ENCODE measurements at regions not wholly inside any gene's neighbourhood (a gene's known extent, or its start where the extent isn't known, plus 50 kb on each side); places are given as distances from the start of the nearest gene placed in this dataset.
"Not testable (repeated sequence)": the region's sequence is repeated elsewhere in the genome, so short reads cannot be mapped to it uniquely, and the experiment has no call there.

- H3K4me3 Mint-ChIP-seq = peak overlapping the region; percentile 26
- peaks cover 24% of the 10 kb centered on the region for H3K9me3 Mint-ChIP-seq
- H3K36me3 Mint-ChIP-seq (ENCODE audit: insufficient read depth) = peaks cover 2% of the 10 kb centered on the region
- H3K4me1 Mint-ChIP-seq = peaks cover 28% of the 10 kb centered on the region
- H3K27ac Mint-ChIP-seq (ENCODE audit: low read depth) = peak overlapping the region; percentile 19
- DNase-seq (ENCODE audit: low spot score in 2 of 2) (no peak), ATAC-seq (replicated peaks; ENCODE audit: extremely low read depth, poor library complexity, severe bottlenecking) (no peak)
- H3K27me3 Mint-ChIP-seq = no peaks in the 10 kb centered on the region
Measured at GRCh38 chrX:64853424-64853823, 122.8 kb downstream of the ZC4H2 start.

- Mint-ChIP-seq H3K36me3 (ENCODE audit: insufficient read depth) (peaks cover 2% of the 10 kb centered on the region), H3K9me3 (peaks cover 19% of the 10 kb centered on the region), H3K27me3 (no peaks in the 10 kb centered on the region), H3K27ac (ENCODE audit: low read depth) (no peak overlapping the region), H3K4me1 (peaks cover 28% of the 10 kb centered on the region), H3K4me3 (peak overlapping the region; percentile 43)
- DNase-seq (ENCODE audit: low spot score in 2 of 2) = no peak
- no peak for ATAC-seq (replicated peaks; ENCODE audit: extremely low read depth, poor library complexity, severe bottlenecking)
Measured at GRCh38 chrX:64850371-64851082, 125.7 kb downstream of the ZC4H2 start.

- ATAC-seq (replicated peaks; ENCODE audit: extremely low read depth, poor library complexity, severe bottlenecking) = no peak
- no peaks in the 10 kb centered on the region for H3K27me3 Mint-ChIP-seq
- H3K9me3 Mint-ChIP-seq = peaks cover 28% of the 10 kb centered on the region
- H3K36me3 Mint-ChIP-seq (ENCODE audit: insufficient read depth) = peaks cover 2% of the 10 kb centered on the region
- peak overlapping the region; percentile 44 for H3K4me3 Mint-ChIP-seq
- peak overlapping the region; percentile 82 for H3K27ac Mint-ChIP-seq (ENCODE audit: low read depth)
- H3K4me1 Mint-ChIP-seq = peaks cover 34% of the 10 kb centered on the region
- no peak for DNase-seq (ENCODE audit: low spot score in 2 of 2)
Measured at GRCh38 chrX:64843224-64843623, 133.0 kb downstream of the ZC4H2 start.

GRCh38 chrX:64842492-64842891 lies 133.8 kb downstream of the ZC4H2 start:
- Mint-ChIP-seq H3K9me3 (peaks cover 28% of the 10 kb centered on the region), H3K36me3 (ENCODE audit: insufficient read depth) (peaks cover 2% of the 10 kb centered on the region), H3K4me3 (peak overlapping the region; percentile 44), H3K27ac (ENCODE audit: low read depth) (no peak overlapping the region), H3K4me1 (peaks cover 34% of the 10 kb centered on the region), H3K27me3 (no peaks in the 10 kb centered on the region)
- DNase-seq (ENCODE audit: low spot score in 2 of 2) (no peak), ATAC-seq (replicated peaks; ENCODE audit: extremely low read depth, poor library complexity, severe bottlenecking) (no peak)

GRCh38 chrX:64805683-64806082 lies 170.6 kb downstream of the ZC4H2 start:
- ATAC-seq (replicated peaks; ENCODE audit: extremely low read depth, poor library complexity, severe bottlenecking) = no peak
- H3K9me3 Mint-ChIP-seq = peaks cover 12% of the 10 kb centered on the region

GRCh38 chrX:64792598-64793337 lies 183.5 kb downstream of the ZC4H2 start:
- Mint-ChIP-seq H3K36me3 (ENCODE audit: insufficient read depth) (peaks cover 2% of the 10 kb centered on the region), H3K4me1 (no peaks in the 10 kb centered on the region), H3K4me3 (no peak overlapping the region), H3K27me3 (no peaks in the 10 kb centered on the region), H3K9me3 (peaks cover 6% of the 10 kb centered on the region), H3K27ac (ENCODE audit: low read depth) (no peak overlapping the region)
- ATAC-seq (replicated peaks; ENCODE audit: extremely low read depth, poor library complexity, severe bottlenecking) (no peak), DNase-seq (ENCODE audit: low spot score in 2 of 2) (no peak)

More at GRCh38 chrX:64805683-64806082, 170.6 kb downstream of the ZC4H2 start:
- no peaks in the 10 kb centered on the region for H3K27me3 Mint-ChIP-seq
- no peaks in the 10 kb centered on the region for H3K4me1 Mint-ChIP-seq
- H3K36me3 Mint-ChIP-seq (ENCODE audit: insufficient read depth) = no peaks in the 10 kb centered on the region
- no peak for DNase-seq (ENCODE audit: low spot score in 2 of 2)
- H3K4me3 Mint-ChIP-seq = no peak overlapping the region
- no peak overlapping the region for H3K27ac Mint-ChIP-seq (ENCODE audit: low read depth)

GRCh38 chrX:64782923-64783322 lies 193.3 kb downstream of the ZC4H2 start:
- no peaks in the 10 kb centered on the region for H3K36me3 Mint-ChIP-seq (ENCODE audit: insufficient read depth)
- no peak overlapping the region for H3K27ac Mint-ChIP-seq (ENCODE audit: low read depth)
- H3K27me3 Mint-ChIP-seq = no peaks in the 10 kb centered on the region
- ATAC-seq (replicated peaks; ENCODE audit: extremely low read depth, poor library complexity, severe bottlenecking) = no peak
- no peak overlapping the region for H3K4me3 Mint-ChIP-seq
- H3K4me1 Mint-ChIP-seq = no peaks in the 10 kb centered on the region
- DNase-seq (ENCODE audit: low spot score in 2 of 2) = no peak
- no peaks in the 10 kb centered on the region for H3K9me3 Mint-ChIP-seq

GRCh38 chrX:64758047-64758446 lies 218.2 kb downstream of the ZC4H2 start:
- no peaks in the 10 kb centered on the region for H3K4me1 Mint-ChIP-seq
- H3K9me3 Mint-ChIP-seq = no peaks in the 10 kb centered on the region
- H3K27me3 Mint-ChIP-seq = no peaks in the 10 kb centered on the region
- no peak overlapping the region for H3K27ac Mint-ChIP-seq (ENCODE audit: low read depth)
- no peak overlapping the region for H3K4me3 Mint-ChIP-seq
- no peaks in the 10 kb centered on the region for H3K36me3 Mint-ChIP-seq (ENCODE audit: insufficient read depth)
- no peak for ATAC-seq (replicated peaks; ENCODE audit: extremely low read depth, poor library complexity, severe bottlenecking)
- DNase-seq (ENCODE audit: low spot score in 2 of 2) = no peak

GRCh38 chrX:64739792-64740378 lies 236.4 kb downstream of the ZC4H2 start:
- H3K36me3 Mint-ChIP-seq (ENCODE audit: insufficient read depth) = no peaks in the 10 kb centered on the region
- no peaks in the 10 kb centered on the region for H3K27me3 Mint-ChIP-seq
- no peaks in the 10 kb centered on the region for H3K9me3 Mint-ChIP-seq
- DNase-seq (ENCODE audit: low spot score in 2 of 2) (no peak), ATAC-seq (replicated peaks; ENCODE audit: extremely low read depth, poor library complexity, severe bottlenecking) (no peak)
- no peaks in the 10 kb centered on the region for H3K4me1 Mint-ChIP-seq
- no peak overlapping the region for H3K27ac Mint-ChIP-seq (ENCODE audit: low read depth)
- H3K4me3 Mint-ChIP-seq = no peak overlapping the region

GRCh38 chrX:64698317-64698716 lies 277.9 kb downstream of the ZC4H2 start:
- DNase-seq (ENCODE audit: low spot score in 2 of 2) (no peak), ATAC-seq (replicated peaks; ENCODE audit: extremely low read depth, poor library complexity, severe bottlenecking) (no peak)
- no peaks in the 10 kb centered on the region for H3K4me1 Mint-ChIP-seq
- H3K27ac Mint-ChIP-seq (ENCODE audit: low read depth) = no peak overlapping the region
- no peak overlapping the region for H3K4me3 Mint-ChIP-seq
- H3K36me3 Mint-ChIP-seq (ENCODE audit: insufficient read depth) = no peaks in the 10 kb centered on the region
- no peaks in the 10 kb centered on the region for H3K27me3 Mint-ChIP-seq
- H3K9me3 Mint-ChIP-seq = peaks cover 12% of the 10 kb centered on the region

GRCh38 chrX:64695372-64695771 lies 280.9 kb downstream of the ZC4H2 start:
- H3K9me3 Mint-ChIP-seq; DNase-seq (ENCODE audit: low spot score in 2 of 2); H3K36me3 Mint-ChIP-seq (ENCODE audit: insufficient read depth); H3K4me1 Mint-ChIP-seq; H3K4me3 Mint-ChIP-seq; H3K27me3 Mint-ChIP-seq; ATAC-seq (replicated peaks; ENCODE audit: extremely low read depth, poor library complexity, severe bottlenecking); H3K27ac Mint-ChIP-seq (ENCODE audit: low read depth): not testable (repeated sequence)

GRCh38 chrX:64662876-64663275 lies 267.6 kb upstream of the MTMR8 start:
- no peak for DNase-seq (ENCODE audit: low spot score in 2 of 2)
- Mint-ChIP-seq H3K9me3 (peaks cover 16% of the 10 kb centered on the region), H3K4me3 (no peak overlapping the region), H3K27me3 (no peaks in the 10 kb centered on the region), H3K4me1 (no peaks in the 10 kb centered on the region), H3K36me3 (ENCODE audit: insufficient read depth) (no peaks in the 10 kb centered on the region), H3K27ac (ENCODE audit: low read depth) (no peak overlapping the region)
- ATAC-seq (replicated peaks; ENCODE audit: extremely low read depth, poor library complexity, severe bottlenecking) = no peak

GRCh38 chrX:64657229-64657628 lies 262.0 kb upstream of the MTMR8 start:
- H3K4me3 Mint-ChIP-seq; DNase-seq (ENCODE audit: low spot score in 2 of 2); H3K27me3 Mint-ChIP-seq; H3K36me3 Mint-ChIP-seq (ENCODE audit: insufficient read depth); ATAC-seq (replicated peaks; ENCODE audit: extremely low read depth, poor library complexity, severe bottlenecking); H3K4me1 Mint-ChIP-seq; H3K27ac Mint-ChIP-seq (ENCODE audit: low read depth): not testable (repeated sequence)
- peaks cover 25% of the 10 kb centered on the region for H3K9me3 Mint-ChIP-seq

All from central memory CD8-positive, alpha-beta T cell (primary cell).